ENCODE measurements at regions not wholly inside any gene's neighbourhood (a gene's known extent, or its start where the extent isn't known, plus 50 kb on each side); places are given as distances from the start of the nearest gene placed in this dataset.

DNA sequence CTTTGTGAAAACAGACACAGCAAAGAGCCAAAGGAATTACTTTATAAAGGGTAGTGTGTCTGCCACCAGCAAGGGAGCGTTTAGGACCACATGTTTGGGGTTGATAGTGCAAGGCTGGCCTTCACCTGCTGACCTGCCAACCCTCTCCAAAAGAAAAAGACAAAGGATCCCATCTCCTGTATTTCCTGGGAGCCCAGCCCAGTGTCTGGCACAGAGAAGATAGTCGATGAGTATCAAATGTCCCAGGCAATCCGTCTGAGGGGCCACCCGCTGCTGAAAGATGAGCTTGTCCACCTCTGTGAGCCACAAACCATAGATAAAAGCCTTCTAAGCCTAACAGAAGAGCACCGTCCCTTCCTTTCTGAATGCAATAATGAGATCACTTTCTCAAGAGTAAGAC is 154.8 kb upstream of the CTNNB1 start:
- no peak for DNase-seq

DNA sequence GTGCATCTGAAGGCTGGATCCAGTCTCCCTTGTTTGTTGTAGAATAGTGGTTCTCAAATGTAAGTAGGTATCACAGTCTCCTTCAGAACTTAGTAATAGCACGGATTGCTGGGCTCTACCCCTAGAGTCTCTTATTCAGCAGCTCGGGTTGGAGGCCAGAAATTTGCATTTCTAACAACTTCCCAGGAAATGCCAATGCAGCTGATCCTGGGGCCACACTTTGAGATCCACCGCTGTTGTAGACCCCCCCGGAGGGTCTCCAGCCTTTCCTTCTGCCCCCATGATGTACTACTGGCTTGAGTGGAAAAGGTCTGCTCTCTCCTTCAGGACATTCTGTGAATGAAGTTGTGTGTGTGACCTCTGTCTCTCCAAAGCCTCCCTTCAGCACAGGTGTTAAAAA is 153.8 kb upstream of the CTNNB1 start:
- DNase-seq: no peak

DNA sequence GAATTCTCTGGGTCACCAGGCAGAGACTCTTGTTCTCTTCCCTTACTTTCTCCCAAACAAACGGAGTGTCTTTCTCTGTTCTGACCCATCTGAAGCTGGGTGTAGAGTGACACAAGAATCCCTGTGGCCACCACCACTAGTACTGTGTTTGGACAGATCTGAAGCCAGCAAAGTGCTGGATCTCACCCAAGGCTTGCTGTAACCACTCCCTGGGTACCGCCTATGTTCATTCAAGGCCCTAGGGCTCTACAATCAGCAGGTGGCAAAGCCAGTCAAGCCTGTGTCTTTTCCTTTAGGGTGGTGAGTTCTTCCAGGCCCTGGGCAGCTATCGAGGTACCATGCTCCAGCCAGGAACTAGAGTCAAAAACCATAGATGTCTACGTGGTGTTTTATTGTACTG is 149.2 kb upstream of the CTNNB1 start:
- DNase-seq: no peak

GRCh38 chr3:41053220-41053619 is 146.1 kb upstream of the CTNNB1 start:
- DNase-seq: no peak

DNA sequence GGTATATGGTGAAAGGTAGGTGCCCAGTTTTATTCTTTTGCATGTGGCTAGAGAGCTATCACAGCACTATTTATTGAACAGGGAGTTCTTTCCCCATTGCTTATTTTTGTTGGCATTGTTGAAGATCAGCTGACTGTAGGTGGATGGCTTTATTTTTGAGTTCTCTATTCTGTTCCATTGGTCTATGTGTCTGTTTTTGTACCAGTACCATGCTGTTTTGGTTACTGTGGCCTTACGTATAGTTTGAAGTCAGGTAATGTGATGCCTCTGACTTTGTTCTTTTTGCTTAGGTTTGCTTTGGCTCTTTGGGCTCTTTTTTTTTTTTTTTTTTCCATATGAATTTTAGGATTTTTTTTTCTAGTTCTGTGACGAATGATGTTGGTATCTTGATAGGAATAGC is 139.2 kb upstream of the CTNNB1 start:
- DNase-seq: no peak

DNA sequence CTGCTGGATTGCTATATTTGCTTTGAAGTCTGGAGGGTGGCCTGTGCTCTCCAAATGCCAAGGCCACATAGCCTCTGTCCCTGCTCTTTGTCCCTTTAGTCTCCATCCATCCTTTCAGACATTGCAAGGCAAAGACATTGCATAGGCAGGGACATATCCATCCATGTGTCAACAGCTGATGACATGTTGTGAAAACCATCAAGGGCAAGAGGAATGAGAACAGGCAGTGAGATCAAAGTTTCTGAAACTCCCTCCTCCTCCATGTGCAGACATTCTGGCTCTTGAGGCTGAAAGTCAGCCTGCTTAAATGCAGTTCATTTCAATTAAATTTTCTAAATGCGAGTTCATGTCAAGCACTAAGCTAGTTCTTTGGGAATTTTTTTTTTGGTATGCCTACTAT is 135.2 kb upstream of the CTNNB1 start:
- no peak for DNase-seq

DNA sequence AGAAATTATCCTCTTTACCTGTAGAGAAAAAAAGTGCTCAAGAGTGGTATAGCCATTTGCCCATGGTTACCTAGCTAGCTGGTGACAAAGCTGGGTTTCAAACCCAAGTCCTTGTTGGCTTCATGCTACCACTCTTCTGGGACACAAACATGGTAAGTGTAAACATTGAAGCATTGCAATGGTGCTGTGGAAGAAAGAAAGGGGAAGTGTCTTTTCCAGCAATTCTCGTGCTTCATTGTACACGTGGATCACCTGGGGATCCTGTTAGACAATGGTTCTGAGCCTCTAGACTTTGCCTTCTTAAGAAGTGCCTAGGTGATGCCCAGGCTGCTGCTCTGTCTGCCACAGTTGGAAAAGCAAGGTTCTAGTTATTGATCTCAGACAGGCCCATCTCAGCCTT is 134.8 kb upstream of the CTNNB1 start:
- DNase-seq: no peak

DNA sequence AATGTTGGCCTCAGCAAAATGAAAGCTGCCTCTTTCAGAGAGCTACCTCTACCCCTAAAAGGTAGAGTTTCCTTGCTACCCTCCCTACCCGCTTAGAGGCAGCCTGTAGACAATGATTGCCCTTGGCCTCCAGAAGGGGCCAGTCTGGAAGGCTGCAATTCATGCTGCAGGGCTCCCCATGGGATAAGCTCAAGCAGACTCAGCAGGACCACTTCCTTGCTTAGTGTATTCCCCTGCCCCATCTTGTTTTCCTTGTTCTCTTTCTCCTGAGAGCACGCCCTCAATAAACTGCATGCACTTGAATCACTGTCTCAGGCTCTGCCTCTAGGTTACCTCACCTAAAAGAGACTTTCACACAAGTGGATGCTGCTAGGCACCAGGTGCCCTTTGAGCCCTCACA is 134.0 kb upstream of the CTNNB1 start:
- DNase-seq: no peak

DNA sequence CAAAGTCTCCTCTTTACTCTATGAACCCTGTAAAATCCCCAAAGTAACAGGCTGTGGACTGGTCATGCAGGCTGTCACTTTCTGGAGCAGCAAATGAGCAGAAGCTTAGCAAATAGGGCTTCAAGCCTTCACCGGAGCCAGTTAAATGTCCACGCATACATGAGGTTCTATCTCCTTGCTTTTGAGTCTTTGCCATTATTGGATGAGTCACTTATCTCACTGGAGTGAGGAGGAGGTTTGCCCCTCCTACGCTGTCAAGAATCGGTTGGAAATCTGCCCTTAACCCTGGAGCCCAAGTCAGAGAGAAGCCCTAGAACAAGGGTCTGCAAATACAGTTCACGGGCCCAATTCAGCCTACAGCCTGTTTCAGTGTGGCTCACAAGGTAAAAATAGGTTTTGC is 126.1 kb upstream of the CTNNB1 start:
- no peak for DNase-seq

DNA sequence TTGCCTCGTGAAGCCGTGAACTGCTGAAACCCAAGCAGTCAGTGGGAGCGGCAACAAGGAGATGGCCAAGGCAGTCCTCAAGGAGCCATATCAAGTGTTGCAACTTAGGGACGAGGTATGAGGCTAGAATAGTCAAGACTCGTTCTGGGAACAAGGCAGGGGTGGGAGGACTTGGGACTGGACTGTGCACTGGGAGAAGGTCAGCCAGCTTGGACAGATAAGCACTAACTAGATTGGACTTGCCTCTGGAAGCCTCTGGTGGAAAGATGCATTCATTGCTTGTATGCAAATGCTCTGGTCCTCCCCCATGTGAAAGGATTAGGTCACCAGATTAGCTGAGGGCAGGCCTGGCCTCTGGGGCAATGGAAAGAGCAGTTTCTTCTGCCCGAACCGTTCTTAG is 123.3 kb upstream of the CTNNB1 start:
- DNase-seq: no peak

DNA sequence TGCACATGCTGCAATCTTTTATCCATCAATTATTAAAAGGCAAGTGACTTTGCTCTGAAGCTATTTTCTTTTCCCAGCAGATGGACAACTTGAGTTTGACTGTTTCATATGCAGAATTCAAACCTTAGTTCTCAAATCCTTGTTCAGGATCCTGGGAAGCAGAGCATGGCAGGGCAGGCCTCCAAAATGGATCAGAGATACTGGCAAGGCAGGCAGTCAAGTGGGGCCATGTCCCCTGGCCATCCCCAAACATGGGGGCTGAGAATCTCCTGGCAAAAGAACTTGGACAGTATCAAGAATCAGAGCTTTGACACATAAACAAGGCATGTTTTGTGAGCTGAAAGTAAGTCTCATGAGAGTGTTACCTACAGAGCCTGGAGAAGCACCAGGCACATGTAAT is 122.9 kb upstream of the CTNNB1 start:
- no peak for DNase-seq

- no peak for DNase-seq
These were observed 119.2 kb upstream of the CTNNB1 start for GRCh38 chr3:41080141-41080540.

- DNase-seq: no peak
These were observed 110.4 kb upstream of the CTNNB1 start for GRCh38 chr3:41088882-41089281.

- DNase-seq: no peak
These were observed 109.7 kb upstream of the CTNNB1 start for GRCh38 chr3:41089566-41089965.

GRCh38 chr3:41092844-41093243 is 106.5 kb upstream of the CTNNB1 start:
- DNase-seq: no peak

GRCh38 chr3:41093476-41093875 is 105.8 kb upstream of the CTNNB1 start:
- no peak for DNase-seq

GRCh38 chr3:41094351-41094750 is 105.0 kb upstream of the CTNNB1 start:
- no peak for DNase-seq

- peak; percentile 31 for DNase-seq
These were observed 103.6 kb upstream of the CTNNB1 start for GRCh38 chr3:41095702-41096101.

- DNase-seq: no peak
These were observed 101.3 kb upstream of the CTNNB1 start for GRCh38 chr3:41097896-41098496.

DNA sequence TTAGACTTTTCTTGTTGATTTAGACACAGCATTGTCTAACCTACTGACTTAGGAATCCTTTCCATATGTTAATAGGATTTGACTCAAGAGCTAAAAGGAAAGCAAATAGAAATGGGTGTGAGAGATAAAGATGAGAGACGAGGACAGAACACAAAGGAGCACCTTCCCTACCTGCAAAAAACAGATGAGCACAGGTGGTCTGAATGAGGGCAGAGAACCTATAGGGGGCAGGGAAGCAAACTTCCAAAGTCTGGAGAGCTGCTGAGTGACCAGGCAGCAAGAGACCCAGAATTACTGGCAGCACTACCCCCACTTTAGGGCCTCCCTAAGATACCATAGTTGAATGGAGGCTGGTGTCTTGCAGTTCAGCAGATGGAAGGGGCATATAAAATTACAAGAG is 98.1 kb upstream of the CTNNB1 start:
- no peak for DNase-seq

GRCh38 chr3:41102053-41102556 is 97.2 kb upstream of the CTNNB1 start:
- no peak for DNase-seq

GRCh38 chr3:41102750-41103149 is 96.6 kb upstream of the CTNNB1 start:
- DNase-seq: no peak

DNA sequence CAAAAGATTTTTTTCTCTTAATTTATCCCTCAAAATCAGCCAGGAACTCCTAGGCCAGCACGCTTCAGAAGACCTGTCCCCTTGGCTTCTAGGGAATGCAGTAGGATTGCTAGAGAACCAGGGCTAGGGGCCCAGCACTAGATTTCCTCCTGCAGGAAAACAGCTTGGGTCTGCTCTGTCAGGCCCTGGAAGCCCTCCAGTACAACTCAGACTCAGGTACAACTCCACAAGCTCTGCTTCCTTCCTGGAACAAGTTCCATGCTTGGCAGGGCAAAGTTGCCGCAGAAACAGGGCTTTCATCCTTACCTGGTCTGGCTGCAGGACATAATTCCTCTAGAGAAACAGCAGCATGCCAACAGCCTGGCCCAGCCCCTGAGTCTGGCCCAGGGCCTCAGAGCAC is 96.1 kb upstream of the CTNNB1 start:
- DNase-seq: no peak

DNA sequence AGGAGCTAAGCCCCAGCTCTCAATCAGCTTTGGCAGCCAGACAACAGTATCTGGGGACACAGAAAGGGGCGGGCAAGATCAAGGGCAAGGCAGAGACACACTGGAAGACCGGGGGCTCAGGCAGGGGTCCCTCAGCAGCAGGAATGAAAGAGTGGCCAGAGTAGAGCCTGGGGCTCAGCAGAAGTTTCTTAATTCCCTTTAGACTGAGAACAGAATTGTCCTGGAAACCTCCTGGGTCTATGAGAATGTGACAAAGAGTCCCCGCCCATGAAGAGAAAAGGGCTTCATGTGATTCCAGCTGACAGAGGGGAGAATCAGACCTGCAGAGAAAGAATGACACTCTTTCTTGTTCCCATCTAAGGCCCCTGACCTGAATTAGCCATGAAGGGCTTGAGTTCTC is 95.2 kb upstream of the CTNNB1 start:
- DNase-seq: no peak

DNA sequence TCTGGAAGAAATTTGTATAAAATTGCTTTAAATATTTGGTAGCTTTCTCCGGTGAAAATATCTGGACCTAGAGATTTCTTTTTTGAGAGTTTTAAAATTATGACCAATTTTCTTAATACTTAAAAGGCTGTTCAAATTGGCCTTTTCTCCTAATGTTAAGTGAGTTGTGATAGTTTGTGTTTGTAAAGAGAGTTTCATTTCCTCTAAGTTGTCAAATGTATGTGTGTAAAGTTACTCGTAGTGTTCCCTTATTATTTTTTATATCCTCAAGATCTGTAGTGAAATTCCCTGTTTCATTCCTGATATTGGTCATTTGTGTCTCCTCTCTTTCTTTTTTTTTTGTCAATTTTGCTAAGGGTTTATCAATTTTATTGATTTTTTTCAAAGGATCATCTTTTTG is 92.6 kb upstream of the CTNNB1 start:
- no peak for DNase-seq
